GM18861 (cell line): ENCODE measurements at regions not wholly inside any gene's neighbourhood (a gene's known extent, or its start where the extent isn't known, plus 50 kb on each side); places are given as distances from the start of the nearest gene placed in this dataset.

ENCODE experiments used
- ATAC-seq: cut with Tn5 transposase; IDR thresholded peaks from one replicate; pipeline ENCODE4 v1.9.1; 2021; ENCODE audit not compliant: unreplicated experiment

GRCh38 chr5:35436400-35437057, 181.1 kb upstream of the SPEF2 start:
- no peak for ATAC-seq

- ATAC-seq: no peak
Measured at GRCh38 chr5:35430381-35431162, 187.1 kb upstream of the SPEF2 start.

GRCh38 chr5:35420200-35420599, 189.9 kb upstream of the PRLR start:
- ATAC-seq: no peak

GRCh38 chr5:35417040-35417439, 186.8 kb upstream of the PRLR start:
- no peak for ATAC-seq

- ATAC-seq: no peak
Measured at GRCh38 chr5:35416217-35416988, 186.1 kb upstream of the PRLR start.

GRCh38 chr5:35415309-35415708, 185.0 kb upstream of the PRLR start:
- no peak for ATAC-seq

GRCh38 chr5:35409361-35409760, 179.1 kb upstream of the PRLR start:
- ATAC-seq: no peak

GRCh38 chr5:35408146-35408545, 177.9 kb upstream of the PRLR start:
- ATAC-seq: no peak

GRCh38 chr5:35407697-35408096, 177.4 kb upstream of the PRLR start:
- ATAC-seq: no peak

GRCh38 chr5:35405938-35406337, 175.7 kb upstream of the PRLR start:
- ATAC-seq: no peak

GRCh38 chr5:35404701-35405100, 174.4 kb upstream of the PRLR start:
- no peak for ATAC-seq

GRCh38 chr5:35393901-35394300, 163.6 kb upstream of the PRLR start:
- no peak for ATAC-seq

GRCh38 chr5:35384658-35385057, 154.4 kb upstream of the PRLR start:
- ATAC-seq: no peak

- ATAC-seq: no peak
Measured at GRCh38 chr5:35383041-35383440, 152.8 kb upstream of the PRLR start.

GRCh38 chr5:35377653-35378052, 147.4 kb upstream of the PRLR start:
- no peak for ATAC-seq

GRCh38 chr5:35374584-35374983, 144.3 kb upstream of the PRLR start:
- ATAC-seq: no peak

- ATAC-seq: no peak
Measured at GRCh38 chr5:35373249-35373648, 143.0 kb upstream of the PRLR start.

- no peak for ATAC-seq
Measured at GRCh38 chr5:35372482-35372881, 142.2 kb upstream of the PRLR start.

- ATAC-seq: no peak
Measured at GRCh38 chr5:35371951-35372426, 141.7 kb upstream of the PRLR start.

- ATAC-seq: no peak
Measured at GRCh38 chr5:35370871-35371270, 140.6 kb upstream of the PRLR start.

- ATAC-seq: no peak
Measured at GRCh38 chr5:35369965-35370790, 139.9 kb upstream of the PRLR start.
